Tibial nerve (tissue), 4 donors: ENCODE measurements at regions not wholly inside any gene's neighbourhood (a gene's known extent, or its start where the extent isn't known, plus 50 kb on each side); places are given as distances from the start of the nearest gene placed in this dataset.

ENCODE experiments used
- DNase-seq, 2 donors: peaks; one replicate each; pipeline ENCODE4 v3.0.0-alpha.2; 2019; ENCODE audit warnings: low spot score in 2 of 2
- H3K27ac ChIP-seq, 4 donors: fragments of 200-600 bp; sonication (generic) in 3 of 4; one replicate each; pipeline ENCODE4 v1.5.1; 2017 to 2019; ENCODE audit warnings: mild to moderate bottlenecking in 1 of 4
- H3K27me3 ChIP-seq, 2 donors: fragments of 200-600 bp; sonication (generic) in 1 of 2; one replicate each; pipeline versions ENCODE4 v1.5.1 to v1.6.0; 2017 to 2019
- H3K36me3 ChIP-seq, 3 donors: fragments of 200-600 bp; sonication (generic); one replicate each; pipeline ENCODE4 v1.5.1; 2018 to 2019
- H3K4me1 ChIP-seq, 4 donors: fragments of 200-600 bp; sonication (generic) in 3 of 4; one replicate each; pipeline ENCODE4 v1.5.1; 2017 to 2019
- H3K4me3 ChIP-seq, 4 donors: fragments of 200-600 bp; sonication (generic) in 3 of 4; one replicate each; pipeline ENCODE4 v1.5.1; 2017 to 2019; ENCODE audit warnings: mild to moderate bottlenecking in 1 of 4, moderate library complexity in 1 of 4
- H3K9me3 ChIP-seq, 4 donors: fragments of 200-600 bp; sonication (generic) in 3 of 4; one replicate each; pipeline ENCODE4 v1.5.1; 2017 to 2019
- EP300 ChIP-seq, 2 donors: sonication (generic); formaldehyde crosslinking; IDR thresholded peaks; one replicate each; pipeline ENCODE4 v1.6.1; 2017; ENCODE audit warnings: antibody characterized with exemption in 2 of 2, mild to moderate bottlenecking in 1 of 2
- POLR2A ChIP-seq, 2 donors: fragments of 450-650 bp; IDR thresholded peaks; one replicate each; pipeline ENCODE4 v1.6.1; 2017; ENCODE audit warnings: antibody characterized with exemption in 2 of 2, mild to moderate bottlenecking in 2 of 2, moderate library complexity in 2 of 2
- WGBS, 2 donors: methylation state at CpG; one replicate each; pipeline ENCODE4 v1.1.5; 2018; 5-methylcytosine and 5-hydroxymethylcytosine counted together
- TF ChIP-seq, protein P1 (sequence below), 5 experiments: fragments of 200-600 bp in 3 of 5; fragments of 450-650 bp in 2 of 5; sonication (generic) in 3 of 5; IDR thresholded peaks; one replicate each; pipeline ENCODE4 v1.5.1; 2016 to 2019; ENCODE audit warnings: antibody characterized with exemption in 5 of 5, mild to moderate bottlenecking in 3 of 5, moderate library complexity in 2 of 5

- no peaks in the 10 kb centered on the region for H3K9me3 ChIP-seq
- H3K4me1 ChIP-seq = peaks cover 0 to 8% (median 0%) of the 10 kb centered on the region in 4 donors
- H3K27ac ChIP-seq = no peak overlapping the region
- H3K4me3 ChIP-seq = no peak overlapping the region
- no peaks in the 10 kb centered on the region for H3K36me3 ChIP-seq
- 40 to 41% methylated on average over 1 of the region's 1 CpG for WGBS, 2 donors
- no peak for DNase-seq
- H3K27me3 ChIP-seq = no peaks in the 10 kb centered on the region
- TF ChIP-seq POLR2A (IDR thresholded peaks at IDR 0.05) (no peak), EP300 (IDR thresholded peaks at IDR 0.05) (no peak)
- TF ChIP-seq, protein P1, sequence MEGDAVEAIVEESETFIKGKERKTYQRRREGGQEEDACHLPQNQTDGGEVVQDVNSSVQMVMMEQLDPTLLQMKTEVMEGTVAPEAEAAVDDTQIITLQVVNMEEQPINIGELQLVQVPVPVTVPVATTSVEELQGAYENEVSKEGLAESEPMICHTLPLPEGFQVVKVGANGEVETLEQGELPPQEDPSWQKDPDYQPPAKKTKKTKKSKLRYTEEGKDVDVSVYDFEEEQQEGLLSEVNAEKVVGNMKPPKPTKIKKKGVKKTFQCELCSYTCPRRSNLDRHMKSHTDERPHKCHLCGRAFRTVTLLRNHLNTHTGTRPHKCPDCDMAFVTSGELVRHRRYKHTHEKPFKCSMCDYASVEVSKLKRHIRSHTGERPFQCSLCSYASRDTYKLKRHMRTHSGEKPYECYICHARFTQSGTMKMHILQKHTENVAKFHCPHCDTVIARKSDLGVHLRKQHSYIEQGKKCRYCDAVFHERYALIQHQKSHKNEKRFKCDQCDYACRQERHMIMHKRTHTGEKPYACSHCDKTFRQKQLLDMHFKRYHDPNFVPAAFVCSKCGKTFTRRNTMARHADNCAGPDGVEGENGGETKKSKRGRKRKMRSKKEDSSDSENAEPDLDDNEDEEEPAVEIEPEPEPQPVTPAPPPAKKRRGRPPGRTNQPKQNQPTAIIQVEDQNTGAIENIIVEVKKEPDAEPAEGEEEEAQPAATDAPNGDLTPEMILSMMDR (IDR thresholded peaks at IDR 0.05) = no peak
Measured at GRCh38 chr13:89694451-89694850, 1653.0 kb upstream of the MIR17HG start.

DNA sequence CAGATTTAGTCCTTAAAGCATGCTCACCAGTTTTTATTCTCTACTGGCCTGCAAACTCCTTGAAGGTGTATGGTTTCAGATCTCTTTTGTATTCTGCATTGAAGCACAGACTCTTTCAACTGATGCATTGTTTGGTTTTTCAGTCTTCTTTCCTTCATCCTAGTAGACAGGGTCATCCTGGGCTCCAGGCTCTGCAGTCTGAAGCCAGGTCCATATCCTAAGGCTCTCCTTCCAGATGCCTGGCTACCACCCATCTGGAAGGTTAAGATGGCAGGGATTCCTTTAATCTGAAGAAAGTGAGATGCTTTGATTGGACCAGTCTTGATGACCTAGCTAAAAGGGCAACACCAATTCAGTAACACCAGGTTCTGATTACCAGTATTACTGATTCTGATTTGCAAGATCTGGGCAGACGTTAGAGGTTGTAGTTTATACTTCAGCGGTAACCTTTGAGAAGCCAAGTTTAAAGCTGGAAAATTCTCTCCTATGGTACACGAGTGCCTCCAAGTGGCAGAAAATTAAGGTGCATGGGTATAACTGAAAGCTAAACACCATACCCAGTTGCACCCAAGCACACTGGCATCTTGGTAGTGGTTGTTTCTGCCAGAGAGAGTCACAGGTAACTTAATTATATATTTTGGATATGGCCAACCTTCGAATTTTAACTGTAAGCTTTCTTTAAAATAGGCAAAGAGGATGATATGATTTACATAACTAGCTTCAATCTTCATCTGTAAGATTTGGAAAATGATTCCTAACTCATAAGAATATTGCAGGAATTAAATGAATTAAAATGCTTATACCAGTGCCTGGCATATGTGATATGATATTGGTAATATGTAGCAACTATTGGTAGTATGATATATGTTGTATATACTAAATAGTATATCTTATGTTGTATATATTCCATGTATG is 1651.9 kb upstream of the MIR17HG start:
- no peak for TF ChIP-seq POLR2A (IDR thresholded peaks at IDR 0.05)
- no peak for TF ChIP-seq EP300 (IDR thresholded peaks at IDR 0.05)
- TF ChIP-seq, protein P1 (IDR thresholded peaks at IDR 0.05) = peak; percentile 41 to 58 (median 46)
- Histone ChIP-seq H3K4me1 (peaks cover 0 to 8% (median 0%) of the 10 kb centered on the region in 4 donors), H3K27ac (no peak overlapping the region), H3K4me3 (no peak overlapping the region), H3K27me3 (no peaks in the 10 kb centered on the region), H3K9me3 (no peaks in the 10 kb centered on the region), H3K36me3 (no peaks in the 10 kb centered on the region)
- 9 to 10% methylated on average over 4 of the region's 4 CpGs for WGBS, 2 donors
- peak in 1 of 2 donors; percentile 35 for DNase-seq

DNA sequence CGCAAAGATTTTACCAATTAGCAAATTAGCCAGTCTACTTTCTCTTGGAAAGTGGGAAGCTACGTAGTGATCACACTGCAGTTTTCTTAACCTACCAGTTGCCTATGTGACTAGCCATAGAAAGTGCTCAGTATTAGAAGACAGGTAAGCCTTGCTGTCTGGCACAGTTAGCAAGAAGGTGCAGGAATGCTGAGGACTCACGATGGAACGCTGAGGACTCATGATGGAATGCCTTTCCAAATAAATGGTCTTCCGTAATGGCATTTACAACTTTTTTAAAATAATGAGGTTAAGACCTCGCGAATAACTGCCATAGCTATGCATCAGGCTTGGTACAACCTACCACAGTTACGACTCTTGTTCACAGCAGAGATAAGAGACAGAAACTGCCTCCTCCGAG is 1645.6 kb upstream of the MIR17HG start:
- Histone ChIP-seq H3K27ac (no peak overlapping the region), H3K27me3 (no peaks in the 10 kb centered on the region), H3K4me1 (no peaks in the 10 kb centered on the region), H3K4me3 (no peak overlapping the region), H3K36me3 (no peaks in the 10 kb centered on the region), H3K9me3 (no peaks in the 10 kb centered on the region)
- 89 to 91% methylated on average over 9 of the region's 9 CpGs for WGBS, 2 donors
- TF ChIP-seq EP300 (IDR thresholded peaks at IDR 0.05) (no peak), POLR2A (IDR thresholded peaks at IDR 0.05) (no peak)
- TF ChIP-seq, protein P1 (IDR thresholded peaks at IDR 0.05) = no peak
- no peak for DNase-seq

- Histone ChIP-seq H3K4me3 (no peak overlapping the region), H3K4me1 (no peaks in the 10 kb centered on the region), H3K36me3 (no peaks in the 10 kb centered on the region), H3K9me3 (no peaks in the 10 kb centered on the region), H3K27me3 (no peaks in the 10 kb centered on the region), H3K27ac (no peak overlapping the region)
- TF ChIP-seq POLR2A (IDR thresholded peaks at IDR 0.05) = no peak
- no peak for TF ChIP-seq EP300 (IDR thresholded peaks at IDR 0.05)
- DNase-seq = no peak
Measured at GRCh38 chr13:89704040-89704439, 1643.4 kb upstream of the MIR17HG start.

GRCh38 chr13:89708013-89708412 is 1639.5 kb upstream of the MIR17HG start:
- 85 to 89% methylated on average over 6 of the region's 6 CpGs for WGBS, 2 donors

More at GRCh38 chr13:89708013-89708412, 1639.5 kb upstream of the MIR17HG start:
- no peaks in the 10 kb centered on the region for H3K36me3 ChIP-seq
- no peaks in the 10 kb centered on the region for H3K27me3 ChIP-seq
- no peak for DNase-seq
- H3K9me3 ChIP-seq = no peaks in the 10 kb centered on the region
- no peak for TF ChIP-seq EP300 (IDR thresholded peaks at IDR 0.05)
- TF ChIP-seq POLR2A (IDR thresholded peaks at IDR 0.05) = no peak
- TF ChIP-seq, protein P1 (IDR thresholded peaks at IDR 0.05) = no peak
- H3K4me1 ChIP-seq = no peaks in the 10 kb centered on the region
- H3K27ac ChIP-seq = no peak overlapping the region
- H3K4me3 ChIP-seq = no peak overlapping the region
